ENCODE measurements at regions not wholly inside any gene's neighbourhood (a gene's known extent, or its start where the extent isn't known, plus 50 kb on each side); places are given as distances from the start of the nearest gene placed in this dataset.
"Not testable (repeated sequence)": the region's sequence is repeated elsewhere in the genome, so short reads cannot be mapped to it uniquely, and the experiment has no call there.

DNA sequence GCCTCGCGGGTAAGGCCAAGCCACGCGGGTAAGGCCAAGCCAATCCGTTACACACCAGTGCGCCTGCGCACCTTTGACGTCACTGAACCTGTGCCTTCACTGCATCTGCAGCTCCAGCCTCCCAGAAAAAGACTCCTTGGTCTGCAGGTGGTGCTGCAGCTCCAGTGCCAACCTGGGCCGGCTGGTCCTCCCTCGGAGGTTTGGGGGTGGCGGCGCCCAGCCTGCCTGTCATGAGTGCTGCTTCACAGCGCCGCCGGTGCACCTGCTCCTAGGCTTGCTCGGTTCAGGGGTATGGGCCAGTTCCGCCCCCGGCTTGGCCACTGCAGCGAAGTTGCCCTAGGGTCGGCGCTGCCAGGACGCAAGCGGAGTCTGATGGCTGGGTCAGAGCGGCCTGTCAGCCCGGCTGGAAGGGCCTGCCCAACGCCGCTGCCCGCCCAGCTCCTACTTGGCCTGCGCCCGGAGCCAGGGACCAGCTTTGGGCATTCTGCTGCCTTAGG, 146.6 kb downstream of the USP22 start:
- DNase-seq (ENCODE audit: low read depth, low spot score) = peak; percentile 35
- H3K27me3 ChIP-seq (ENCODE audit: control insufficient read depth in 2 of 2, insufficient read depth in 2 of 2, low read length in 2 of 2) = no peaks in the 10 kb centered on the region
- H3K4me3 ChIP-seq (replicated peaks in 1 of 3; ENCODE audit: insufficient read depth in 1 of 3, low read depth in 1 of 3, low read length in 3 of 3) = no peak overlapping the region
- POLR2A ChIA-PET = no interaction called here
- no peaks in the 10 kb centered on the region for H3K36me3 ChIP-seq (ENCODE audit: control insufficient read depth in 2 of 2, extremely low read depth in 1 of 2, insufficient read depth in 2 of 2, low read length in 2 of 2)
- no peak overlapping the region for H3K4me2 ChIP-seq (ENCODE audit: insufficient read depth, low read length)
- TF ChIP-seq FOS (IDR thresholded peaks at IDR 0.05; ENCODE audit: borderline replicate concordance, insufficient read depth, low read length) (no peak), CTCF (IDR thresholded peaks at IDR 0.05; ENCODE audit: extremely low read depth in 1 of 2, insufficient read depth in 1 of 2, low read depth in 1 of 2, low read length in 2 of 2) (peak in 1 of 2 donors; percentile 17), MYC (IDR thresholded peaks at IDR 0.05; ENCODE audit: low read depth, low read length) (no peak), JUN (IDR thresholded peaks at IDR 0.05; ENCODE audit: borderline replicate concordance, insufficient read depth, insufficient read length, low read depth) (no peak)
- no peak for FAIRE-seq
- no peaks in the 10 kb centered on the region for H3K79me2 ChIP-seq (ENCODE audit: control insufficient read depth, insufficient read depth, low read length)
- no peak overlapping the region for H3K9ac ChIP-seq (replicated peaks; ENCODE audit: extremely low read depth, insufficient read depth, low read length)
- BruUV-seq (replicated peaks) = no TSS peak
- H3K4me1 ChIP-seq (ENCODE audit: control insufficient read depth, extremely low read depth, insufficient read depth, low read length) = no peaks in the 10 kb centered on the region
- H2AFZ ChIP-seq (ENCODE audit: low read depth, low read length) = no peak overlapping the region
- CTCF ChIA-PET = interaction anchor here (1.4 kb wide), 1 partner anchor 97 kb away, joined by 21 read pairs; no protein-coding TSS in a partner anchor
- no peaks in the 10 kb centered on the region for H3K9me3 ChIP-seq (replicated peaks; ENCODE audit: control insufficient read depth, insufficient read depth, low read length)
- no peak overlapping the region for H3K27ac ChIP-seq (ENCODE audit: insufficient read depth, low read depth, low read length)
- dilution Hi-C loops (cut with MboI; ENCODE audit: extremely low pct_ligation_motif_present, low sequenced_read_pairs) (no loop called here), intact Hi-C loops (cut with micrococcal nuclease) (loop anchor here (1.0 kb wide), 1 partner anchor 97 kb away; no protein-coding TSS in a partner anchor)
- H3K9me1 ChIP-seq (replicated peaks; ENCODE audit: control insufficient read depth, extremely low read depth, insufficient read depth, low read length) = no peaks in the 10 kb centered on the region
- H4K20me1 ChIP-seq (replicated peaks; ENCODE audit: control insufficient read depth, extremely low read depth, insufficient read depth, low read length) = no peaks in the 10 kb centered on the region

DNA sequence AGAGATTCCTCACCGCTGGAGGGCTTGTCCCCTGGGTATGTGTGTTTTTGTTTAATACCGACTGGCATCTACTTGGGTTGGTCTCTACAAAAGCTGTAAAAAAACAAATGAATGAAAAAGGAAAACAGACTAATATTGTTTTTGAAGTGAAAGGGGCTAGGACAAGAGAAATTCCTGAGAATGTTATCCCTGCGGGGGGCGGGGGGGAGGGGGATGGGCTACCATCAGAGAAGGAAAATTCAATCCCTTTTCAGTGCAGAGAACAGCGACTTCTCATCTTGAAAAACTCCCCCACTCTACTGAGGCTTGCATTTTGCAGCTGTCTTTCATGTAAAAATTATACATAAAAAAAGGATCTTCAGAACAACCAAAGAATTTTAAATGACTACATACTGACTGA, 144.1 kb downstream of the USP22 start:
- H3K4me3 ChIP-seq (replicated peaks in 1 of 3; ENCODE audit: insufficient read depth in 1 of 3, low read depth in 1 of 3, low read length in 3 of 3); BruUV-seq (replicated peaks); FAIRE-seq; H3K79me2 ChIP-seq (ENCODE audit: control insufficient read depth, insufficient read depth, low read length); H4K20me1 ChIP-seq (replicated peaks; ENCODE audit: control insufficient read depth, extremely low read depth, insufficient read depth, low read length); H3K9ac ChIP-seq (replicated peaks; ENCODE audit: extremely low read depth, insufficient read depth, low read length); H3K4me2 ChIP-seq (ENCODE audit: insufficient read depth, low read length); H3K27me3 ChIP-seq (ENCODE audit: control insufficient read depth in 2 of 2, insufficient read depth in 2 of 2, low read length in 2 of 2); POLR2A ChIA-PET; H3K4me1 ChIP-seq (ENCODE audit: control insufficient read depth, extremely low read depth, insufficient read depth, low read length); H3K36me3 ChIP-seq (ENCODE audit: control insufficient read depth in 2 of 2, extremely low read depth in 1 of 2, insufficient read depth in 2 of 2, low read length in 2 of 2); dilution Hi-C loops (cut with MboI; ENCODE audit: extremely low pct_ligation_motif_present, low sequenced_read_pairs); CTCF ChIA-PET; H2AFZ ChIP-seq (ENCODE audit: low read depth, low read length); H3K9me3 ChIP-seq (replicated peaks; ENCODE audit: control insufficient read depth, insufficient read depth, low read length); DNase-seq (ENCODE audit: low read depth, low spot score); H3K9me1 ChIP-seq (replicated peaks; ENCODE audit: control insufficient read depth, extremely low read depth, insufficient read depth, low read length); intact Hi-C loops (cut with micrococcal nuclease); H3K27ac ChIP-seq (ENCODE audit: insufficient read depth, low read depth, low read length): not testable (repeated sequence)

- H3K9me1 ChIP-seq (replicated peaks; ENCODE audit: control insufficient read depth, extremely low read depth, insufficient read depth, low read length); H3K27ac ChIP-seq (ENCODE audit: insufficient read depth, low read depth, low read length); H3K9ac ChIP-seq (replicated peaks; ENCODE audit: extremely low read depth, insufficient read depth, low read length); H4K20me1 ChIP-seq (replicated peaks; ENCODE audit: control insufficient read depth, extremely low read depth, insufficient read depth, low read length); H3K4me3 ChIP-seq (replicated peaks in 1 of 3; ENCODE audit: insufficient read depth in 1 of 3, low read depth in 1 of 3, low read length in 3 of 3); H2AFZ ChIP-seq (ENCODE audit: low read depth, low read length); POLR2A ChIA-PET; DNase-seq (ENCODE audit: low read depth, low spot score); CTCF ChIA-PET; BruUV-seq (replicated peaks); H3K27me3 ChIP-seq (ENCODE audit: control insufficient read depth in 2 of 2, insufficient read depth in 2 of 2, low read length in 2 of 2); H3K36me3 ChIP-seq (ENCODE audit: control insufficient read depth in 2 of 2, extremely low read depth in 1 of 2, insufficient read depth in 2 of 2, low read length in 2 of 2); H3K4me1 ChIP-seq (ENCODE audit: control insufficient read depth, extremely low read depth, insufficient read depth, low read length); H3K9me3 ChIP-seq (replicated peaks; ENCODE audit: control insufficient read depth, insufficient read depth, low read length); H3K4me2 ChIP-seq (ENCODE audit: insufficient read depth, low read length); FAIRE-seq; dilution Hi-C loops (cut with MboI; ENCODE audit: extremely low pct_ligation_motif_present, low sequenced_read_pairs); intact Hi-C loops (cut with micrococcal nuclease); H3K79me2 ChIP-seq (ENCODE audit: control insufficient read depth, insufficient read depth, low read length): not testable (repeated sequence)
These were observed 140.3 kb downstream of the USP22 start for GRCh38 chr17:20902496-20902895.

Measured in endothelial cell of umbilical vein (primary cell).